HCT116 (cell line): ENCODE measurements at regions not wholly inside any gene's neighbourhood (a gene's known extent, or its start where the extent isn't known, plus 50 kb on each side); places are given as distances from the start of the nearest gene placed in this dataset.

ENCODE experiments used
- ATAC-seq: fragments of 200-7000 bp; cut with Tn5 transposase; 2 replicates; pipeline ENCODE4 v1.9.1; 2020; ENCODE audit warnings: mild to moderate bottlenecking, moderate library complexity
- BruUV-seq: library from RNA; stranded (reverse); fragments of 400-500 nt; replicated peaks from 2 replicates; lab custom pipeline; 2021; lab: Mats Ljungman, UMichigan
- CTCF ChIA-PET: fragments of 300-600 bp; sonication (Branson Sonifier 250); formaldehyde crosslinking; loops from one replicate; lab custom pipeline; 2021; ENCODE audit warnings: antibody characterized with exemption; lab: Charles Lee
- POLR2A ChIA-PET: fragments of 300-600, 350-600 bp; sonication (Branson Sonifier 250); formaldehyde crosslinking; loops from one replicate; lab custom pipeline; 2021; ENCODE audit warnings: antibody characterized with exemption; lab: Charles Lee
- RAD21 ChIA-PET, 2 experiments: fragments of 300-600 bp; sonication (Branson Sonifier 250); formaldehyde crosslinking; loops; one replicate each; lab custom pipeline; 2023; ENCODE audit warnings: low total read pairs in 2 of 2; ENCODE audit not compliant: uncharacterized antibody in 2 of 2, unreplicated experiment in 2 of 2, low non-redundant PET in 1 of 2; lab: Charles Lee
- DNase-seq: peaks from one replicate; pipeline ENCODE4 v3.0.0-alpha.2; 2010; ENCODE audit warnings: low read depth, low spot score
- H2AFZ ChIP-seq: fragments of 200-600 bp; shearing (Covaris generic), sonication (generic); 2 replicates; pipeline ENCODE4 v1.6.1; 2017; ENCODE audit warnings: low read depth, mixed run types, mixed read lengths, antibody characterized with exemption, low read length; ENCODE audit not compliant: poor library complexity, severe bottlenecking
- H3K27ac ChIP-seq: 2 replicates; pipeline ENCODE4 v1.5.1; 2012; ENCODE audit warnings: low read depth, low read length
- H3K27me3 ChIP-seq: fragments of 200-600 bp; sonication (generic); 2 replicates; pipeline ENCODE4 v1.6.1; 2016; ENCODE audit warnings: mixed run types, low read length, mixed read lengths; ENCODE audit not compliant: insufficient read depth
- H3K36me3 ChIP-seq, 2 experiments: fragments of 200-500 bp in 1 of 2; fragments of 200-600 bp in 1 of 2; sonication (Bioruptor generic) in 1 of 2; sonication (generic) in 1 of 2; 2 replicates each; pipeline versions ENCODE4 v1.5.1 to v1.6.1; 2014 to 2016; ENCODE audit warnings: low read length in 2 of 2, inconsistent platforms in 1 of 2, mixed read lengths in 1 of 2, mixed run types in 1 of 2; ENCODE audit not compliant: insufficient read depth in 2 of 2, control insufficient read depth in 1 of 2
- H3K4me1 ChIP-seq, 2 experiments: fragments of 200-600 bp in 1 of 2; sonication (generic) in 1 of 2; 2 replicates each; pipeline versions ENCODE4 v1.5.1 to v1.6.1; 2012 to 2017; ENCODE audit warnings: low read length in 2 of 2, inconsistent platforms in 1 of 2, mild to moderate bottlenecking in 1 of 2, mixed read lengths in 1 of 2, mixed run types in 1 of 2, moderate library complexity in 1 of 2; ENCODE audit not compliant: insufficient read depth in 2 of 2, control insufficient read depth in 1 of 2
- H3K4me2 ChIP-seq: fragments of 200-600 bp; sonication (generic); 2 replicates; pipeline ENCODE4 v1.6.1; 2017; ENCODE audit warnings: mixed run types, low read length, mixed read lengths
- H3K4me3 ChIP-seq, 2 experiments: fragments of 200-600 bp in 1 of 2; sonication (generic) in 1 of 2; replicated peaks in 1 of 2; 2 replicates each; pipeline ENCODE4 v1.5.1; 2011 to 2016; ENCODE audit warnings: low read length in 2 of 2, control low read depth in 1 of 2, low read depth in 1 of 2, mild to moderate bottlenecking in 1 of 2, mixed read lengths in 1 of 2, mixed run types in 1 of 2
- H3K79me2 ChIP-seq: fragments of 200-600 bp; sonication (generic); 2 replicates; pipeline ENCODE4 v1.6.1; 2017; ENCODE audit warnings: mild to moderate bottlenecking, mixed run types, low read length, moderate library complexity, mixed read lengths; ENCODE audit not compliant: insufficient read depth
- H3K9ac ChIP-seq: fragments of 200-600 bp; sonication (generic); 2 replicates; pipeline ENCODE4 v1.6.1; 2016; ENCODE audit warnings: low read length, mixed read lengths
- H3K9me2 ChIP-seq: fragments of 200-600 bp; sonication (generic), shearing (Covaris generic); 2 replicates; pipeline ENCODE4 v1.6.1; 2017; ENCODE audit warnings: mixed run types, mild to moderate bottlenecking, moderate library complexity; ENCODE audit not compliant: insufficient read depth
- H3K9me3 ChIP-seq, 2 experiments: fragments of 200-500 bp in 1 of 2; fragments of 200-600 bp in 1 of 2; sonication (Bioruptor generic) in 1 of 2; sonication (generic) in 1 of 2; 2 replicates each; pipeline ENCODE4 v1.6.1; 2014 to 2017; ENCODE audit warnings: low read length in 2 of 2, mixed read lengths in 2 of 2, inconsistent platforms in 1 of 2, low read depth in 1 of 2, mild to moderate bottlenecking in 1 of 2, mixed run types in 1 of 2, moderate library complexity in 1 of 2; ENCODE audit not compliant: control insufficient read depth in 1 of 2, insufficient read depth in 1 of 2
- H4K20me1 ChIP-seq: fragments of 200-600 bp; sonication (generic), shearing (Covaris generic); 2 replicates; pipeline ENCODE4 v1.6.1; 2017; ENCODE audit warnings: mixed run types, mild to moderate bottlenecking, moderate library complexity; ENCODE audit not compliant: insufficient read depth
- EZH2phosphoT487 ChIP-seq: fragments of 200-600 bp; IDR thresholded peaks from 2 replicates; pipeline ENCODE4 v1.6.1; 2018; ENCODE audit warnings: antibody characterized with exemption, borderline replicate concordance
- JUND ChIP-seq: IDR thresholded peaks from 2 replicates; pipeline ENCODE4 v1.6.1; 2012
- ZBTB33 ChIP-seq: IDR thresholded peaks from 2 replicates; pipeline ENCODE4 v1.6.1; 2011; ENCODE audit warnings: mild to moderate bottlenecking, low read length, moderate library complexity; ENCODE audit not compliant: insufficient replicate concordance; ENCODE audit errors: extremely low read depth
- ZFX ChIP-seq: fragments of 450-650 bp; IDR thresholded peaks from 2 replicates; pipeline ENCODE4 v1.6.1; 2017
- intact Hi-C: fragments of 100-400 bp; cut with micrococcal nuclease; formaldehyde crosslinking; loops from 2 replicates; pipeline ENCODE4 v1.10.0; 2022
- TF ChIP-seq, protein P1 (sequence below): IDR thresholded peaks from 2 replicates; pipeline ENCODE4 v1.6.1; 2012; ENCODE audit warnings: low read depth

- Histone ChIP-seq H3K9me2 (no peaks in the 10 kb centered on the region), H3K27ac (no peak overlapping the region), H3K9ac (no peak overlapping the region), H3K9me3 (no peaks in the 10 kb centered on the region), H3K4me3 (no peak overlapping the region), H4K20me1 (no peaks in the 10 kb centered on the region), H2AFZ (no peak overlapping the region), H3K4me1 (no peaks in the 10 kb centered on the region), H3K79me2 (no peaks in the 10 kb centered on the region), H3K4me2 (no peak overlapping the region), H3K27me3 (no peaks in the 10 kb centered on the region), H3K36me3 (no peaks in the 10 kb centered on the region)
- no peak for ATAC-seq
- CTCF ChIA-PET, result no interaction called here
- no peak for DNase-seq
- POLR2A ChIA-PET, result no interaction called here
- RAD21 ChIA-PET, result no interaction called here
- no TSS peak for BruUV-seq
- TF ChIP-seq, protein P1, sequence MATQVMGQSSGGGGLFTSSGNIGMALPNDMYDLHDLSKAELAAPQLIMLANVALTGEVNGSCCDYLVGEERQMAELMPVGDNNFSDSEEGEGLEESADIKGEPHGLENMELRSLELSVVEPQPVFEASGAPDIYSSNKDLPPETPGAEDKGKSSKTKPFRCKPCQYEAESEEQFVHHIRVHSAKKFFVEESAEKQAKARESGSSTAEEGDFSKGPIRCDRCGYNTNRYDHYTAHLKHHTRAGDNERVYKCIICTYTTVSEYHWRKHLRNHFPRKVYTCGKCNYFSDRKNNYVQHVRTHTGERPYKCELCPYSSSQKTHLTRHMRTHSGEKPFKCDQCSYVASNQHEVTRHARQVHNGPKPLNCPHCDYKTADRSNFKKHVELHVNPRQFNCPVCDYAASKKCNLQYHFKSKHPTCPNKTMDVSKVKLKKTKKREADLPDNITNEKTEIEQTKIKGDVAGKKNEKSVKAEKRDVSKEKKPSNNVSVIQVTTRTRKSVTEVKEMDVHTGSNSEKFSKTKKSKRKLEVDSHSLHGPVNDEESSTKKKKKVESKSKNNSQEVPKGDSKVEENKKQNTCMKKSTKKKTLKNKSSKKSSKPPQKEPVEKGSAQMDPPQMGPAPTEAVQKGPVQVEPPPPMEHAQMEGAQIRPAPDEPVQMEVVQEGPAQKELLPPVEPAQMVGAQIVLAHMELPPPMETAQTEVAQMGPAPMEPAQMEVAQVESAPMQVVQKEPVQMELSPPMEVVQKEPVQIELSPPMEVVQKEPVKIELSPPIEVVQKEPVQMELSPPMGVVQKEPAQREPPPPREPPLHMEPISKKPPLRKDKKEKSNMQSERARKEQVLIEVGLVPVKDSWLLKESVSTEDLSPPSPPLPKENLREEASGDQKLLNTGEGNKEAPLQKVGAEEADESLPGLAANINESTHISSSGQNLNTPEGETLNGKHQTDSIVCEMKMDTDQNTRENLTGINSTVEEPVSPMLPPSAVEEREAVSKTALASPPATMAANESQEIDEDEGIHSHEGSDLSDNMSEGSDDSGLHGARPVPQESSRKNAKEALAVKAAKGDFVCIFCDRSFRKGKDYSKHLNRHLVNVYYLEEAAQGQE, result no peak
- TF ChIP-seq EZH2phosphoT487 (no peak), JUND (no peak)
- intact Hi-C loops, result no loop called here
These were observed 169.4 kb upstream of the FANCL start for GRCh38 chr2:58410549-58410948.

DNA sequence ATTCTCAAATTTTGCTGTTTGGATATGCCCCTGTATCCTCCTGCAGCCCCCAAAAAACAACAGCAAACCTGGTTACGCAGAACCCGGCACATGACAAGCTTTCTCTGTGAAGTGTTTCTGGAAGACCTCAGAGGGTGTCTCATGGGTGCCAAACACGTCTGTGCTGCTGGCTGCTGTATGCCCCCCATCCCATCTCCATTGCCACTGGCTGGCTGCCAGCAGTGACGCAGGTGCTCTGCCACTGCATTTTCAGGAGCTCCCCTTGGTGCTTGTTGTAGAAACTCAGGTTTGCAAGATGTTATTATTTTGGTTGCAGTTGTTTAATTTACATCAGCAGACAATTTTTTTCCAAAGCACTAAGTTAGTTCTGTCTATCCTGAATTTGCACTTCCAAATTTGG lies 166.4 kb upstream of the FANCL start:
- intact Hi-C loops, result no loop called here
- H3K4me2 ChIP-seq, result no peak overlapping the region
- TF ChIP-seq ZBTB33 (no peak), ZFX (no peak)
- no TSS peak for BruUV-seq
- H3K27me3 ChIP-seq, result no peaks in the 10 kb centered on the region
- no peaks in the 10 kb centered on the region for H4K20me1 ChIP-seq
- H3K9me2 ChIP-seq, result no peaks in the 10 kb centered on the region
- H3K4me3 ChIP-seq, result no peak overlapping the region
- DNase-seq, result no peak
- no peak for ATAC-seq
- RAD21 ChIA-PET, result no interaction called here
- POLR2A ChIA-PET, result no interaction called here
- H3K79me2 ChIP-seq, result no peaks in the 10 kb centered on the region
- no peak overlapping the region for H3K27ac ChIP-seq
- no peak overlapping the region for H2AFZ ChIP-seq
- no peaks in the 10 kb centered on the region for H3K4me1 ChIP-seq
- H3K9ac ChIP-seq, result no peak overlapping the region
- CTCF ChIA-PET, result no interaction called here
- H3K36me3 ChIP-seq, result no peaks in the 10 kb centered on the region
- no peaks in the 10 kb centered on the region for H3K9me3 ChIP-seq
